ENCODE measurements at regions not wholly inside any gene's neighbourhood (a gene's known extent, or its start where the extent isn't known, plus 50 kb on each side); places are given as distances from the start of the nearest gene placed in this dataset.

DNA sequence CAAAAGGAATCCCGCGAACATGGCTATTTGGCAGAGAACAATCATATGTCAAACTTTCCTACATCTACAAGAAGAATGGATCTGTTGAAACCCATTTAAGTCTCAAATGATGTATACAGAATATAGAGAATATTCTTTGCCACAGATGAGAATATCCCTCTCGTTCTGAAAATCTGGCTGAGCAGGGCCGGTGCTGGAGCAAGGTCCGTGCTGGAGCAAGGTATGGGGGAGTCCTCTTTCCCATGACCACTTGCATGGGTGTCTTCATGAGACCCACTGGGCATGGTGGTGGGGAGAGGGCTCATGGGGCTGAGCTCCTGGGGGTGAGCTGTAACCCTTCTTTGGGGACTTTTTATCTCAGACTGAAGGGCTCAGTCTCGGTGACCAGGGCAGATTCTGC, 440.9 kb downstream of the SOX9 start:
- Histone ChIP-seq H3K4me1 (ENCODE audit: insufficient read depth, low read length) (peaks cover 3% of the 10 kb centered on the region), H3K4me3 (ENCODE audit: low read length) (no peak overlapping the region), H3K36me3 (ENCODE audit: insufficient read depth, low read length) (no peaks in the 10 kb centered on the region), H3K27ac (ENCODE audit: low read depth in 1 of 2, low read length in 2 of 2) (no peak overlapping the region), H3K9me3 (ENCODE audit: control insufficient read depth in 1 of 2, insufficient read depth in 1 of 2, low read length in 2 of 2) (no peaks in the 10 kb centered on the region), H3K27me3 (ENCODE audit: control insufficient read depth in 1 of 2, insufficient read depth in 2 of 2, low read length in 2 of 2) (no peaks in the 10 kb centered on the region)
- TF ChIP-seq CTCF (IDR thresholded peaks at IDR 0.05), result no peak
- H3K4me3 Mint-ChIP-seq, result no peak overlapping the region
- ChIA-PET POLR2A (no interaction called here), CTCF (no interaction called here)
- H3K9me3 Mint-ChIP-seq, result no peaks in the 10 kb centered on the region
- no peaks in the 10 kb centered on the region for H3K36me3 Mint-ChIP-seq (ENCODE audit: low read depth)
- DNase-seq (no peak), ATAC-seq (ENCODE audit: poor library complexity) (no peak)
- H3K27ac Mint-ChIP-seq, result no peak overlapping the region
- no peaks in the 10 kb centered on the region for H3K4me1 Mint-ChIP-seq (ENCODE audit: low read depth)
- no peaks in the 10 kb centered on the region for H3K27me3 Mint-ChIP-seq
- intact Hi-C loops (cut with DNase I, micrococcal nuclease), result loop anchor here (2.0 to 5.0 kb wide), 4 partner anchors 165 to 809 kb away; no protein-coding TSS in a partner anchor

DNA sequence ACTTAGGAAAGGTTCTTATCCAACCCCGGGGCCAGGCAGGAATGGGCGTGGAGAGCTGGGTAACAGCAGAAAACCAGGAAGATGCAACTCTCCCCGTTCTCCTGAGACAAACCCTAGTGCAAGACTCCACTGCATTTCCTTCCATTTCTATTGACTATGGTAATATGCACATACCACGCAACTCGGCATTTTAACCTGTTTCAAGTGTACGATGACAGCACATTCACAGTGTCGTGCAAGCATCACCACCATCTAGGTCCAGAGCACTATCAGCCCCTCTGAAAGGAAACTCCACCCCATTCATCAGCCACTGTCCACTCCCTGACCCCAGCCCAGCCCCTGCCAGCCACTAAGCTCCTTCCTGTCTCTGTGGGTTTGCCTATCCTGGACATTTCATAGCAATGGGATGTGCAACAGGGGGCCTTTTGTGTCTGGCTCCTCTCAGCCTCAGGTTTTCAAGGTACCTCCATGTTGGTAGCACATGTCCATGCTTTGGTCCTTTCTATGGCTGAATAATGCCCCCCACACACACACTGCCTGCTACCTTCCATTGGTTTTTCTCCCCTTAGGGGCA, 441.9 kb downstream of the SOX9 start:
- Mint-ChIP-seq H3K27ac (no peak overlapping the region), H3K9me3 (no peaks in the 10 kb centered on the region), H3K36me3 (ENCODE audit: low read depth) (no peaks in the 10 kb centered on the region), H3K27me3 (no peaks in the 10 kb centered on the region), H3K4me3 (no peak overlapping the region), H3K4me1 (ENCODE audit: low read depth) (no peaks in the 10 kb centered on the region)
- intact Hi-C loops (cut with DNase I, micrococcal nuclease), result loop anchor here in 1 of 2 experiments (5.0 kb wide), 1 partner anchor 695 kb away; no protein-coding TSS in a partner anchor
- Histone ChIP-seq H3K9me3 (ENCODE audit: control insufficient read depth in 1 of 2, insufficient read depth in 1 of 2, low read length in 2 of 2) (no peaks in the 10 kb centered on the region), H3K36me3 (ENCODE audit: insufficient read depth, low read length) (no peaks in the 10 kb centered on the region), H3K4me1 (ENCODE audit: insufficient read depth, low read length) (peaks cover 5% of the 10 kb centered on the region), H3K27ac (ENCODE audit: low read depth in 1 of 2, low read length in 2 of 2) (no peak overlapping the region), H3K27me3 (ENCODE audit: control insufficient read depth in 1 of 2, insufficient read depth in 2 of 2, low read length in 2 of 2) (no peaks in the 10 kb centered on the region), H3K4me3 (ENCODE audit: low read length) (no peak overlapping the region)
- DNase-seq (no peak), ATAC-seq (ENCODE audit: poor library complexity) (no peak)
- POLR2A ChIA-PET, result no interaction called here
- no peak for TF ChIP-seq CTCF (IDR thresholded peaks at IDR 0.05)
- CTCF ChIA-PET, result no interaction called here

- no peaks in the 10 kb centered on the region for H3K36me3 ChIP-seq (ENCODE audit: insufficient read depth, low read length)
- intact Hi-C loops (cut with DNase I, micrococcal nuclease), result loop anchor here in 1 of 2 experiments (5.0 kb wide), 1 partner anchor 693 kb away; no protein-coding TSS in a partner anchor
- H3K4me1 ChIP-seq (ENCODE audit: insufficient read depth, low read length), result peaks cover 5% of the 10 kb centered on the region
- Mint-ChIP-seq H3K9me3 (no peaks in the 10 kb centered on the region), H3K4me1 (ENCODE audit: low read depth) (no peaks in the 10 kb centered on the region), H3K4me3 (no peak overlapping the region), H3K27ac (no peak overlapping the region), H3K27me3 (no peaks in the 10 kb centered on the region), H3K36me3 (ENCODE audit: low read depth) (no peaks in the 10 kb centered on the region)
- no peak for TF ChIP-seq CTCF (IDR thresholded peaks at IDR 0.05)
- peaks cover 0 to 2% of the 10 kb centered on the region in 2 experiments for H3K9me3 ChIP-seq (ENCODE audit: control insufficient read depth in 1 of 2, insufficient read depth in 1 of 2, low read length in 2 of 2)
- H3K4me3 ChIP-seq (ENCODE audit: low read length), result no peak overlapping the region
- H3K27ac ChIP-seq (ENCODE audit: low read depth in 1 of 2, low read length in 2 of 2), result no peak overlapping the region
- ChIA-PET POLR2A (no interaction called here), CTCF (no interaction called here)
- no peaks in the 10 kb centered on the region for H3K27me3 ChIP-seq (ENCODE audit: control insufficient read depth in 1 of 2, insufficient read depth in 2 of 2, low read length in 2 of 2)
- ATAC-seq (ENCODE audit: poor library complexity) (no peak), DNase-seq (no peak)
Observed at GRCh38 chr17:72563952-72564351, 443.1 kb downstream of the SOX9 start.

Measured in CD4-positive, alpha-beta T cell (primary cell).